HS-5 (cell line): ENCODE measurements at regions not wholly inside any gene's neighbourhood (a gene's known extent, or its start where the extent isn't known, plus 50 kb on each side); places are given as distances from the start of the nearest gene placed in this dataset.
"Not testable (repeated sequence)": the region's sequence is repeated elsewhere in the genome, so short reads cannot be mapped to it uniquely, and the experiment has no call there.

Experiments used
- DNase-seq: peaks from one replicate; pipeline ENCODE4 v3.0.0-alpha.2; 2012; ENCODE audit warnings: low read depth

- DNase-seq, result no peak
Observed at GRCh38 chr6:144535630-144536029, 250.5 kb downstream of the UTRN start.

GRCh38 chr6:144536079-144536478 is 250.9 kb downstream of the UTRN start:
- no peak for DNase-seq

GRCh38 chr6:144543006-144543871 is 258.1 kb downstream of the UTRN start:
- DNase-seq, result no peak

GRCh38 chr6:144544266-144544830 is 259.2 kb downstream of the UTRN start:
- no peak for DNase-seq

- no peak for DNase-seq
Observed at GRCh38 chr6:144546807-144547206, 261.7 kb downstream of the UTRN start.

GRCh38 chr6:144547409-144547808 is 262.3 kb downstream of the UTRN start:
- DNase-seq, result no peak

- DNase-seq, result no peak
Observed at GRCh38 chr6:144548536-144548935, 263.4 kb downstream of the UTRN start.

GRCh38 chr6:144549837-144550747 is 265.0 kb downstream of the UTRN start:
- no peak for DNase-seq

GRCh38 chr6:144551339-144551738 is 266.2 kb downstream of the UTRN start:
- no peak for DNase-seq

- DNase-seq, result no peak
Observed at GRCh38 chr6:144555066-144555465, 269.9 kb downstream of the UTRN start.

- DNase-seq, result no peak
Observed at GRCh38 chr6:144559865-144560593, 274.9 kb downstream of the UTRN start.

GRCh38 chr6:144561455-144562043 is 276.4 kb downstream of the UTRN start:
- no peak for DNase-seq

GRCh38 chr6:144564202-144564601 is 279.1 kb downstream of the UTRN start:
- DNase-seq, result no peak

- DNase-seq, result no peak
Observed at GRCh38 chr6:144566868-144567615, 281.9 kb downstream of the UTRN start.

- no peak for DNase-seq
Observed at GRCh38 chr6:144568241-144568640, 283.1 kb downstream of the UTRN start.

- not testable (repeated sequence) for DNase-seq
Observed at GRCh38 chr6:144572541-144572940, 287.4 kb downstream of the UTRN start.

- DNase-seq, result no peak
Observed at GRCh38 chr6:144574796-144575195, 289.7 kb downstream of the UTRN start.

- no peak for DNase-seq
Observed at GRCh38 chr6:144575327-144575726, 290.2 kb downstream of the UTRN start.

GRCh38 chr6:144576871-144577270 is 291.7 kb downstream of the UTRN start:
- no peak for DNase-seq
